Hepatocyte (in vitro differentiated cells): ENCODE measurements at regions not wholly inside any gene's neighbourhood (a gene's known extent, or its start where the extent isn't known, plus 50 kb on each side); places are given as distances from the start of the nearest gene placed in this dataset.

Source experiments
- CTCF ChIP-seq: fragments of 200-600 bp; sonication (generic); IDR thresholded peaks from 2 replicates; pipeline ENCODE4 v1.5.1; 2016; ENCODE audit warnings: antibody characterized with exemption, mild to moderate bottlenecking; ENCODE audit not compliant: poor library complexity
- EZH2phosphoT487 ChIP-seq: fragments of 200-600 bp; sonication (generic); IDR thresholded peaks from one replicate; pipeline ENCODE4 v1.6.1; 2018; ENCODE audit warnings: antibody characterized with exemption, mild to moderate bottlenecking, low read depth, moderate library complexity; ENCODE audit not compliant: unreplicated experiment, severe bottlenecking

GRCh38 chr11:71198141-71198822, 54.1 kb downstream of the SHANK2 start:
- TF ChIP-seq CTCF (no peak), EZH2phosphoT487 (no peak)
